GM10248 (cell line): ENCODE measurements at regions not wholly inside any gene's neighbourhood (a gene's known extent, or its start where the extent isn't known, plus 50 kb on each side); places are given as distances from the start of the nearest gene placed in this dataset.

Experiments used
- CTCF ChIA-PET: fragments of 300-600 bp; sonication (Branson Sonifier 250); formaldehyde crosslinking; extraction: SDS; loops from one replicate; lab custom pipeline; 2021; ENCODE audit warnings: antibody characterized with exemption; lab: Yijun Ruan, JAX
- POLR2A ChIA-PET: fragments of 350-650 bp; sonication (Branson Sonifier 250); formaldehyde crosslinking; extraction: SDS; loops from one replicate; lab custom pipeline; 2020; ENCODE audit warnings: antibody characterized with exemption; lab: Yijun Ruan, JAX
- DNase-seq: peaks from one replicate; pipeline ENCODE4 v3.0.0; 2012; ENCODE audit errors: extremely low spot score
- CTCF ChIP-seq: IDR thresholded peaks from 2 replicates; pipeline ENCODE4 v1.5.1; 2012; ENCODE audit warnings: mild to moderate bottlenecking, low read depth; ENCODE audit errors: extremely low read depth, missing control alignments, control extremely low read depth

GRCh38 chr7:17719998-17720397 lies 220.3 kb downstream of the SNX13 start:
- no peak for TF ChIP-seq CTCF
- ChIA-PET CTCF (interaction anchor here (1.2 kb wide), 1 partner anchor 28 kb away, joined by 3 read pairs; no protein-coding TSS in a partner anchor), POLR2A (no interaction called here)
- DNase-seq: no peak

- no peak for DNase-seq
- CTCF ChIA-PET: no interaction called here
- POLR2A ChIA-PET: no interaction called here
- no peak for TF ChIP-seq CTCF
Observed at GRCh38 chr7:17721736-17722285, 218.5 kb downstream of the SNX13 start.

GRCh38 chr7:17722798-17723197 lies 217.5 kb downstream of the SNX13 start:
- DNase-seq: no peak
- no peak for TF ChIP-seq CTCF
- CTCF ChIA-PET: no interaction called here
- POLR2A ChIA-PET: no interaction called here

- ChIA-PET POLR2A (no interaction called here), CTCF (interaction anchor here (1.0 to 1.4 kb wide), 2 partner anchors 45 to 619 kb away, joined by 3 to 4 read pairs; no protein-coding TSS in a partner anchor)
- DNase-seq: no peak
Observed at GRCh38 chr7:17725821-17726220, 214.5 kb downstream of the SNX13 start.

GRCh38 chr7:17732083-17732482 lies 208.2 kb downstream of the SNX13 start:
- CTCF ChIA-PET: interaction anchor here (0.9 to 2.6 kb wide), 4 partner anchors 9 to 51 kb away, joined by 3 to 6 read pairs (median 4); no protein-coding TSS in a partner anchor
- POLR2A ChIA-PET: no interaction called here
- no peak for DNase-seq
- TF ChIP-seq CTCF: no peak

More at GRCh38 chr7:17725821-17726220, 214.5 kb downstream of the SNX13 start:
- no peak for TF ChIP-seq CTCF
